Stimulated activated CD8-positive, alpha-beta memory T cell treated with anti-CD3 and anti-CD28 coated beads, Interleukin-15, amount 100 ng/mL, for 48 hours (primary cell): ENCODE measurements at regions not wholly inside any gene's neighbourhood (a gene's known extent, or its start where the extent isn't known, plus 50 kb on each side); places are given as distances from the start of the nearest gene placed in this dataset.

Experiments
- DNase-seq, 2 donors: peaks; one replicate each; pipeline ENCODE4 v3.0.0-alpha.2; 2020; ENCODE audit warnings: low read depth in 2 of 2

DNA sequence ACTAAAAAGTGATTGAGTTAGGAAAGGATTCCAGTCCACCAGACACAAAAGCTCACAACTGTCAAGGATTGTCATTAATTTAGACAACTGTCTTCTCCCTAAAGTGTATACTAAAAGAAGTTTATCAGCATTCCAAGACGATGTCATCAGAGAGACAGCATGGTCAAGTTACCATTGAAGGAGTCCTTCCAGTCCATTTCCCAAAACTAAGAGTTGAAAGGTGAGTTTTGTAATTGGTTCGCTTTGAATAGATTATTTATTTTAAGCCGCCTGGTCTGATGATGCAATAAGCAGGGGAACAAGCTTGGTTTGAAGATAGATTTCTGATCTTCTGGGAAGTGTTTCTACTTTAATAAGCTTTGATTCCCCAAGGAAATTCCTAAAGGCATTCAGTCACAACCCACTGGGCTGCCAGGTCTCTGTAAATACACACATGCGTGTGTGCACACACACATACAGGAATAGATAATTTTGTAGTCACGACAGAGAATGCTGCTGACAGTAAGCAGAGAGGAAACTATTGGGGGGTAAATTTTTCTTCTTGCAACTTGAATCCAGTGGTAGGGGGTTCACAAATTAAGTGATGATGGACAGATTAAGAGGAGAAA lies 234.8 kb downstream of the PIK3R1 start:
- DNase-seq, result no peak

DNA sequence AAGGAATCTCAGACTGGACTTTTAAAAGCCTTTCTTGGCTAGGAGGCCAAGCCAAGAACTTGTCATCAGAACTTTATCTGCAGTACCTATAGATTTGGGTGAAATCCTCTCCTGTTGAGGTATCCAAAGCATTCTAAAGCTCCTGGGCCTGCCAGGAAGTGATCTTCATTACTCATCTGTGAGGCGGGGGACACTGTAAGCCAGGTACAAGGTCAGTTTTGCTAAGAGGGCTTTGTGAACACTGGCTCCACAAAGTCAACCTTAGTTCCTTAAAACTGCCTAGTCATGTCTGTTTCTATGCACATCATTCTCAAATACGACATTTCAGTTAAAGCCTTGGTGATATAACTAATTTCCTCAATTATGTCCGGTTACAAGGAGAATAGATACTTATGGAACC lies 236.7 kb downstream of the PIK3R1 start:
- no peak for DNase-seq

- no peak for DNase-seq
These were observed 238.6 kb downstream of the PIK3R1 start for GRCh38 chr5:68454172-68454571.

DNA sequence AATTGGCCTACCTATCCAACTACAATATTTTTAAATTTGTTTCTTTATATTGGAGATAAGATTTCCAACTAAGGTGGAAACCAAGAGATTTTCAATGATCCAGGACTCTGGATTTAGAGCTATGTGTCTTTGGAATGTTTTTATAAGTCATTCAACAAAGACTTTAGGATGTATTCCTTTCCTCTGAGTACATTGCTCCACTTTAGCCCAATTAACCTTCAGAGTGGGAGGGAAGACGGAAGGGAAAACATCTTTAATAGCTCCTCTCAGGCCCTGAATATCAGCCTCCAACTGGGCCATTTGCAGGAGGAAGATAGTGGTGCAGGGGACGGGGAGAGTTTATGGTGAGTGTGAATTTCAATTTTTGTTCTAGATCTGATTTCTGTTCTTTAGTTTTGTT lies 239.2 kb downstream of the PIK3R1 start:
- no peak for DNase-seq

DNA sequence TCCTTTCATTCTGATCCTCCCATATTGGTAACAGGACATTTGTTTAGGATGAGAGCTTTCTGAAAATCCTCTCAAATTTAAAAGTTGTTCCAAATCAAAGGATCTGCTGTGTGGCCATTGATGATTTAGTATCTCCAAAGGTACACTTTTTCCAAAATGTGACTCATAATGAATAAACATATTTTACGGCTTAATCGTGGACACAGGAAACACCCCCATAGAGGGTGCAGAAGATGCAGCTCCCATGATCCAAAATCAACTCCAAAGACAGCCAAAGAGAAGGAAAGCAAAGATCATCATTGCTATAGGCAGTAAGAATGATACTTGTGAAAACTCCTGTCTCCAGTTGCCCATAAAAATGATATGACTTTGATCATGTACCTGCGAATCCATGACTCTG lies 239.7 kb downstream of the PIK3R1 start:
- DNase-seq, result no peak

GRCh38 chr5:68456756-68457217 lies 241.2 kb downstream of the PIK3R1 start:
- no peak for DNase-seq

- DNase-seq, result no peak
These were observed 241.7 kb downstream of the PIK3R1 start for GRCh38 chr5:68457285-68457684.

DNA sequence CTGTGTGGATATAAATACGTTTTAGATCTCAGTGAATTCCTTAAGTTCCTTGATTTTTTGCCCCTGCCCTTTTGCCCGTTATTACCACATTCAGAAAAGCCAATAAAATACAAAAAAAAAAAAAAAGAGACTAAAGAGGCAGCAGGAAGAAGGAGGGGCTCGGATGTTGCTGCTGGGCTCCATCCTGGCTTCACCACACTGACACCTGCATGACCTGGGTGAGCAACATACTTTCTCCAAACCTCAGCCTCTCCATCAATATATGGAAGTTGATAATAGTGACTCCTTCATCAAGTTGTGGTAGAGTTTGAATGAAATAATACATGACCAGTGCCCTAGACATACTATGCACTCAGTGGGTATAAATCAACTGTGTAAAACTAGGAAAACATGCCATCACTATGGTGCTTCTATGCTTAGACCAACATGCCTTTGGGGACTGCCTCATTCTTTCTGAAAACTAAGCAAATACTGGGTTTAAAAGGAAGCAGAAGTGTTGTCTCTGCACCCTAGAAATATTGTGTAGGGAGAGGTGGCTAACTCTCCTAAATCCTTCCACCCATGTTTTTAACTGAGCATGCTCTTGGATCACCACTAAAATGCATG lies 243.0 kb downstream of the PIK3R1 start:
- DNase-seq, result no peak

GRCh38 chr5:68459093-68459809 lies 243.7 kb downstream of the PIK3R1 start:
- DNase-seq, result no peak

DNA sequence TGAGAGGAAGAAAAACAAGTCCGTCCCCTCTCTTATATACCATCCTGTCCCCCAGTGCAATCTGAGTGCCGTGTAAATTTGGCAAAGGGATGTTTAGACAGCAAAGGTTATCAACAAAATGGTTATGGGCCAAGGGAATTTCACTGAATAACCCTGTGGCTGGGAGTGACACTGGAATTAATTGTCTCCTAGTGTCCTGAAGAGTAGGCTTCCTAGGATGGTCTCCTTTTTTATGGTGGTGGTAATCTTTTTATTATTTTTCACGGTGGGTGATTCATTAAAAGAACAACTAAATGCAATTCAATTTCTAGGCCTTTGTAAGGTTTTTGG lies 244.2 kb downstream of the PIK3R1 start:
- DNase-seq, result no peak

GRCh38 chr5:68460147-68460798 lies 244.7 kb downstream of the PIK3R1 start:
- DNase-seq, result no peak

DNA sequence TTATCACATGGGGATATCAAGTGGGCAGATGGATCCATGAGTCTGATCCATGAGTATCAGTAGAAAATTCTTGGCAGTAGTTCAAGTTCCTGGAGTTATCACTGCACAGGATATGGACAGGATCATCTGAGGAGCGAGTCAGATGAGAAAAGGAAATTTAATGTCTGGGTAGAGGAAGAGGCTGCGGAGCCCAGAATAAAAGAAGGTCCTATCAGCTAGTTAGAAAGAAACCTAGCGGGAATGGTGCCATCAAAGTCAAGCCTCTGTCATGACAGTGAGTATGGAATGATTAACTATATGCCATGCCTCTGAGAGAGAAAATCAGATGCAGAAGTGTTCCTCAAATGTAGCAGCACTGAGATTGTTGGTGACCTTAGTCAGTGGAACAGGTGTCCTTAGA lies 248.1 kb downstream of the PIK3R1 start:
- DNase-seq, result no peak

DNA sequence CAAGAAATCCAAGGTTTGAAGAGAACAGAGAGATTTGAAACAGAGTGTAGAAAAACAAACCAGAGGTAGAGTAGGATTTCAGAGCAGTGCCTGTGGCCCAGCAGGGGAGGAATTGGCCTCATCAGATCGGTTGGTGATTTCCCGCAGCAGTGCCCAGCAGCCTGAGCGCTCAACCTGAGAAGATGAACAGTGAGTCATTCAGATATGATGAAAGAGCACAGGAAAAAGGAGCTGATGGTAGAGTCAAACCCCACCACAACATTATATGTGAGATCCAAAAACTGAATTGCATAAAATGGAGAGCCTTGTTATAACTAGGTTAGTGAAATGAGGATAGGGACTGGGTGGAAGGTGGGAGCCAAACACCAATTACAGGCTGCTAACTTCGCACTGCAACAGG lies 248.9 kb downstream of the PIK3R1 start:
- DNase-seq, result peak; percentile 52 to 57

- DNase-seq, result peak; percentile 32 to 41
These were observed 249.6 kb downstream of the PIK3R1 start for GRCh38 chr5:68465133-68465532.

DNA sequence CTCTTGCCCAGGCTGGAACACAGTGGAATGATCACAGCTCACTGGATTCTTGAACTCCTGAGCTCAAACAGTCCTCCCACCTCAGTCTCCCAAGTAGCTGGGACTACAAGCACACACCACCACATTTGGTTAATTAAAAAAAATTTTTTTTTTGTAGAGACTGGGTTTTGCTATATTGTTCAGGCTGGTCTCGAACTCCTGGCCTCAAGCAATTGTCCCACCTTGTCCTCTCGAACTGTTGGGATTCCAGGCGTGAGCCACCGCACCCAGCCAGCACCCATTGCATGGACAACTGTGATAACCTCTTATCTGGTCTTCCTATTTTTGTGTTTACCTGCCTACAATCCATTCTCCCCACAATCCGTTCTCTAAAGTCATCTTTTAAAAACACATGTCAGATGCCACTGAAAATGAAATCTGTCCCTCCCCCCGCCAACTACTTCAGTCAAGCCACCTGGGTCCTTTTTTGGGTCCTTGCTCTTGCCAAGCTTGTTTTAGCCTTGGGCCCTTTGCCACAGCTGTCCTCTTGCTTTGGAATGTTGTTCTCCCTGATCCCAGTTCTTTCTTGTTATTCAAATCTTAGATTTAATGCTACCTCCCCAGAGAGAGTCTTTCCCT lies 250.5 kb downstream of the PIK3R1 start:
- DNase-seq, result no peak

DNA sequence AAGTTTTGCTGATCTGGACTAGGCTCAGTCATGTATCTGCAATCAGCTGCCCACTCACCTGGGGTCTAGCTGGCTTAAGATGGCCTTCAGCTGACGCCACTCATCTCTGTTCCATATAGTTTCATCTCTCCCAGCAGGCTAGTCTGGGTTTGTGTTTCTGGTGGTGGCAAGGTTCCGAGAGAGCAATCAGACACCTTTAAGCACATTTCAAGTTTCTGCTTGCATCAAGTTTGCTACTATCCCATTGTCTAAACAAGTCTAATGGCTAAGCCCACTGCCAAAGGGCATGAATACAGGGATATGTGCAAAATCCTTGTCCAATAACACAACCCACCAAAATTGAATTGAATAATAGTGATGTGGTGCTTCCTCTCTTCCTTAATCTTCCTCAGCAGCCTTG lies 251.7 kb downstream of the PIK3R1 start:
- DNase-seq, result no peak

DNA sequence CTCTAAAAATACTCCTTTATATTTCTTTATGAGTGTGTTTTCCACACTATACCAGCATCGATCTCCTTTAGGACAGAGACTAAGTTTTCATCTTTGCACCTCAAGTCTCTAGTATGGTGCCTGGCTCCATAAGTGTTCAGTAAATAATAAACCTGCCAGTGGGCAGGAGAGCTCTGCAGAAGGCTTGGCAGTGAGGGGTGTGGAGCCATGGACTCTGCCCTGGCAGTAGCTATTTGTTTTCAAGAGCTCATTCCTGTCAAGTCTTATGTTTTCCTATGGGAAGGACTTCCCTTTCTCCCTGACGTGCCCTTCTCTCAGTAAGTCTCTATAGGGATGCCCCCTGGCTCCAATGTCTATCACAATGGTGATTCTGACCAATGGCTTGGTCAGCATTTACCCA lies 252.2 kb downstream of the PIK3R1 start:
- no peak for DNase-seq

DNA sequence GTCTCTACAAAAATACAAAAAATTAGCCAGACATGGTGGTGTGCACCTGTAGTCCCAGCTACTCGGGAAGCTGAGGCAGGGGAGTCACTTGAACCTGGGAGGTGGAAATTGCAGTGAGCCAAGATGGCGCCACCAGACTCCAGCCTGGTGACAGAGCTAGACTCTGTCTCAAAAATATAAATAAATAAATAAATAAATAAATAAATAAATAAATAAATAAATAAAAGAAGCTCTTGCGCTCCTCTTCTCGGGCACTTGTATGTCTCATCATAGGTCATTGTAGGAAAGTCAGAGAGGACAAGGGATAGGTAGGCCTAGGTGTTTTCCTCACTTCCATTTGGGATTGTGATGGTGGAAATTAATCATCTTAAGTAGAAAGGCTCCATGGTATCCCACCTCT lies 252.8 kb downstream of the PIK3R1 start:
- DNase-seq, result no peak

- DNase-seq, result no peak
These were observed 260.0 kb downstream of the PIK3R1 start for GRCh38 chr5:68475476-68475983.

DNA sequence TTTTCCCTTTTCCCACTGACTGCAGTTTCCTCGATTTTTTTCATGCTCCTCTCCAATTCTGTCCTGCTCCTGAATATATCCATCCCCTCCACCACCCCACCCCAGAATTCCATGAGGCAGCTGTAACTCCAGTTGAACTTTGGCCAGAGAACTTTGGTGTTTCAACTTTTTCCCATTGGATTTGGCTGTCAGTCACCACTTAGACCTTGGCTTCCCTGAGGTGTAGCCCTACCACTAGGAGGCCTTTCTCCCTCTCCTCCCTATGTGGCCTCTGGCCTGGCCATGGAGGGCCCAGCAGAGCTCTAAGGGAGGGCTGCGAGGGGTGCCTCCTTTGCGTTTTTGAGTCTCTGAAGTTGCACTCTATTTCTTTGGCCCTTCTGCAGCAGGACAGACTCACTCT lies 261.3 kb downstream of the PIK3R1 start:
- DNase-seq, result no peak

DNA sequence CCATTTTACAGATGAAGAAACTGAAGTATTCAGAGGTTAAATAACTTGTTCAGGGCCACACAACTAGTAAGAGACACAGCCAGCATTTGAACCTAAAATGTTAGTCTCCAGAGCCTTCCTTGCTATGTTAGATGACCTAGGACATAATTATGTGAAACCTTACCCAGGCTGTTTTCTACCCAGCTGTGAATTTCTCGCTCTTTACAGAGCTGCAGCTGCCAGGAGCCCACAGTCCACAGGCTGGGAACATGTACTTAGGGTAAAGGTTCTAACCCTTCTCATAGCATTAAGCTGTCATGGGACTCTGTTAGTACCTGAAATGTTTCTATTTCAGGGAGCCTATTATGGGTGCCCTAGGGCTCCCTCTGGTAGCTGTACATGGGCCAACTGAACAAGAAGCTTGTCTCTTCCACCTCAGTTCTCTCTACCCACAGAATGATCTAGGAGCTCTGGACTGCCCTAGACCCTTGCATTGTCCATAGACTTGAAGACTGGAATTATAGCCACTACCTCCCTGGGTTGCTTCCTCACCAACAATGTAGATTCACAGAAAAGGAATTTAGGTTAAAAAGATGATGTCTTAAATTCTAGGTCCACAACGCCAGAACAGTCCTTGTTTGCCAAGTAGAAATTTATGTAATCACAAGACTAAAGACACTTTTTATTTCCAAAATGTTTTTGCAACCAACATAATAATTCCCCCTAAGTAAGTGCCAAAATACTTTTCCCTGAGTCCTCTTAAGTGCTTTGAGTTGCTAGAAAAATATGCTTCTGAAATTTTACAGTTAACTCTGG lies 262.9 kb downstream of the PIK3R1 start:
- no peak for DNase-seq
